Chondrocyte (in vitro differentiated cells): ENCODE measurements at regions not wholly inside any gene's neighbourhood (a gene's known extent, or its start where the extent isn't known, plus 50 kb on each side); places are given as distances from the start of the nearest gene placed in this dataset.

Experiments used
- DNase-seq: peaks from one replicate; pipeline ENCODE4 v3.0.0; 2021; ENCODE audit warnings: mixed read lengths, low spot score
- H3K27ac Mint-ChIP-seq: one replicate; pipeline ENCODE4 v1.8.0; 2021; ENCODE audit warnings: mild to moderate bottlenecking, moderate library complexity, mixed read lengths; ENCODE audit not compliant: unreplicated experiment
- H3K27me3 Mint-ChIP-seq: 2 replicates; pipeline ENCODE4 v1.8.0; 2021; ENCODE audit warnings: low read depth, mixed read lengths
- H3K36me3 Mint-ChIP-seq: 2 replicates; pipeline ENCODE4 v1.8.0; 2021; ENCODE audit warnings: low read depth, mixed read lengths
- H3K4me1 Mint-ChIP-seq: 2 replicates; pipeline ENCODE4 v1.8.0; 2021; ENCODE audit warnings: low read depth, mild to moderate bottlenecking, mixed read lengths
- H3K4me3 Mint-ChIP-seq: one replicate; pipeline ENCODE4 v1.8.0; 2021; ENCODE audit warnings: mild to moderate bottlenecking, moderate library complexity, mixed read lengths; ENCODE audit not compliant: unreplicated experiment
- H3K9me3 Mint-ChIP-seq: 2 replicates; pipeline ENCODE4 v1.8.0; 2021; ENCODE audit warnings: low read depth, mixed read lengths
- TF ChIP-seq, protein P1 (sequence below): fragments of 200-600 bp; sonication (generic); IDR thresholded peaks from 2 replicates; pipeline ENCODE4 v1.5.0; 2021; ENCODE audit warnings: antibody characterized with exemption, mild to moderate bottlenecking, moderate library complexity

- Mint-ChIP-seq H3K9me3 (no peaks in the 10 kb centered on the region), H3K27me3 (no peaks in the 10 kb centered on the region), H3K27ac (no peak overlapping the region), H3K4me3 (no peak overlapping the region), H3K4me1 (no peaks in the 10 kb centered on the region), H3K36me3 (no peaks in the 10 kb centered on the region)
- TF ChIP-seq, protein P1, sequence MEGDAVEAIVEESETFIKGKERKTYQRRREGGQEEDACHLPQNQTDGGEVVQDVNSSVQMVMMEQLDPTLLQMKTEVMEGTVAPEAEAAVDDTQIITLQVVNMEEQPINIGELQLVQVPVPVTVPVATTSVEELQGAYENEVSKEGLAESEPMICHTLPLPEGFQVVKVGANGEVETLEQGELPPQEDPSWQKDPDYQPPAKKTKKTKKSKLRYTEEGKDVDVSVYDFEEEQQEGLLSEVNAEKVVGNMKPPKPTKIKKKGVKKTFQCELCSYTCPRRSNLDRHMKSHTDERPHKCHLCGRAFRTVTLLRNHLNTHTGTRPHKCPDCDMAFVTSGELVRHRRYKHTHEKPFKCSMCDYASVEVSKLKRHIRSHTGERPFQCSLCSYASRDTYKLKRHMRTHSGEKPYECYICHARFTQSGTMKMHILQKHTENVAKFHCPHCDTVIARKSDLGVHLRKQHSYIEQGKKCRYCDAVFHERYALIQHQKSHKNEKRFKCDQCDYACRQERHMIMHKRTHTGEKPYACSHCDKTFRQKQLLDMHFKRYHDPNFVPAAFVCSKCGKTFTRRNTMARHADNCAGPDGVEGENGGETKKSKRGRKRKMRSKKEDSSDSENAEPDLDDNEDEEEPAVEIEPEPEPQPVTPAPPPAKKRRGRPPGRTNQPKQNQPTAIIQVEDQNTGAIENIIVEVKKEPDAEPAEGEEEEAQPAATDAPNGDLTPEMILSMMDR: no peak
- no peak for DNase-seq
Observed at GRCh38 chr5:124619121-124619520, 127.3 kb downstream of the ZNF608 start.

- Mint-ChIP-seq H3K27ac (no peak overlapping the region), H3K9me3 (no peaks in the 10 kb centered on the region), H3K4me1 (no peaks in the 10 kb centered on the region), H3K4me3 (no peak overlapping the region), H3K27me3 (no peaks in the 10 kb centered on the region), H3K36me3 (no peaks in the 10 kb centered on the region)
- TF ChIP-seq, protein P1: no peak
- DNase-seq: no peak
Observed at GRCh38 chr5:124617787-124618186, 128.7 kb downstream of the ZNF608 start.

GRCh38 chr5:124614836-124615385, 131.5 kb downstream of the ZNF608 start:
- Mint-ChIP-seq H3K9me3 (peaks cover under 1% of the 10 kb centered on the region), H3K4me3 (no peak overlapping the region), H3K27ac (no peak overlapping the region), H3K27me3 (no peaks in the 10 kb centered on the region), H3K4me1 (peaks cover 4% of the 10 kb centered on the region), H3K36me3 (no peaks in the 10 kb centered on the region)
- TF ChIP-seq, protein P1: no peak
- DNase-seq: no peak

DNA sequence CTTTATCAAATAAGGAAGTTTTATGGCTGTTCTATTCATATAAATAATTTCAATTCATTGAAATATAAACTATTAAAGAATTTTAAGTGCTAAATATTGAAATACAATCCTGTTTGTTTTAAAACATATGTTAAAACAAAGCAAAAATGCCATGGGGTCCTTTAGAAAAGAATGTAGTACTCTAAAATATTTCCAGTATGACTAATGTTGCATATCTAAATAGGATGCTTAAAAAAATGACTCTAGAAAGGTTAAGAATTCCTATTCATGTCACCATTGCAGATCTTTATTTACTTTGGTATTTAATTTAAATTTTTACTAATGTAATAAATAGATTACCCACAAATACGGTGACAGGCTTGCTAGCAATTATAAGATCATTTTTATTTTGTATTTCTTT, 132.3 kb downstream of the ZNF608 start:
- Mint-ChIP-seq H3K27me3 (no peaks in the 10 kb centered on the region), H3K4me1 (peaks cover 4% of the 10 kb centered on the region), H3K4me3 (no peak overlapping the region), H3K27ac (no peak overlapping the region), H3K9me3 (peaks cover 3% of the 10 kb centered on the region), H3K36me3 (no peaks in the 10 kb centered on the region)
- DNase-seq: no peak
- TF ChIP-seq, protein P1: no peak

- Mint-ChIP-seq H3K36me3 (no peaks in the 10 kb centered on the region), H3K9me3 (peaks cover 5% of the 10 kb centered on the region)
- TF ChIP-seq, protein P1: no peak
Observed at GRCh38 chr5:124613273-124613953, 133.0 kb downstream of the ZNF608 start.

More at GRCh38 chr5:124613273-124613953, 133.0 kb downstream of the ZNF608 start:
- H3K27me3 Mint-ChIP-seq: no peaks in the 10 kb centered on the region
- peaks cover 4% of the 10 kb centered on the region for H3K4me1 Mint-ChIP-seq
- no peak for DNase-seq
- no peak overlapping the region for H3K4me3 Mint-ChIP-seq
- H3K27ac Mint-ChIP-seq: no peak overlapping the region
